Cerebellar cortex (tissue), 1 donor: ENCODE measurements at regions not wholly inside any gene's neighbourhood (a gene's known extent, or its start where the extent isn't known, plus 50 kb on each side); places are given as distances from the start of the nearest gene placed in this dataset.
"Not testable (repeated sequence)": the region's sequence is repeated elsewhere in the genome, so short reads cannot be mapped to it uniquely, and the experiment has no call there.

ENCODE experiments used
- DNase-seq: peaks from one replicate; pipeline ENCODE4 v3.0.0-alpha.2; 2015; ENCODE audit warnings: low spot score

- DNase-seq: no peak
These were observed 98.5 kb upstream of the PNPLA4 start for GRCh38 chrX:8025705-8026104.

- DNase-seq: no peak
These were observed 91.7 kb upstream of the PNPLA4 start for GRCh38 chrX:8018934-8019333.

- no peak for DNase-seq
These were observed 82.9 kb upstream of the PNPLA4 start for GRCh38 chrX:8010105-8010504.

GRCh38 chrX:8005678-8006347 is 78.6 kb upstream of the PNPLA4 start:
- no peak for DNase-seq

- no peak for DNase-seq
These were observed 76.1 kb upstream of the PNPLA4 start for GRCh38 chrX:8003147-8003883.

- no peak for DNase-seq
These were observed 69.6 kb upstream of the PNPLA4 start for GRCh38 chrX:7996851-7997250.

- DNase-seq: peak; percentile 34
These were observed 69.2 kb upstream of the PNPLA4 start for GRCh38 chrX:7996414-7996813.

GRCh38 chrX:7993873-7994272 is 66.7 kb upstream of the PNPLA4 start:
- DNase-seq: no peak

GRCh38 chrX:7988013-7988759 is 61.0 kb upstream of the PNPLA4 start:
- not testable (repeated sequence) for DNase-seq

GRCh38 chrX:7987160-7988012 is 60.2 kb upstream of the PNPLA4 start:
- DNase-seq: no peak

GRCh38 chrX:7986738-7987137 is 59.5 kb upstream of the PNPLA4 start:
- DNase-seq: not testable (repeated sequence)

- DNase-seq: no peak
These were observed 58.4 kb upstream of the PNPLA4 start for GRCh38 chrX:7985568-7985967.

- no peak for DNase-seq
These were observed 56.4 kb upstream of the PNPLA4 start for GRCh38 chrX:7983581-7983980.
